Ovary (tissue), 7 donors: ENCODE measurements at regions not wholly inside any gene's neighbourhood (a gene's known extent, or its start where the extent isn't known, plus 50 kb on each side); places are given as distances from the start of the nearest gene placed in this dataset.

Source experiments
- DNase-seq, 5 donors: peaks; one replicate each; pipeline ENCODE4 v3.0.0-alpha.2; 2019 to 2020
- H3K27ac ChIP-seq, 2 donors: fragments of 200-600 bp; one replicate each; pipeline versions ENCODE4 v1.5.1 to v1.8.0; 2019 to 2022
- H3K27me3 ChIP-seq: fragments of 200-600 bp; one replicate; pipeline ENCODE4 v1.8.0; 2022
- H3K36me3 ChIP-seq: fragments of 200-600 bp; sonication (generic); one replicate; pipeline ENCODE4 v1.5.1; 2019
- H3K4me1 ChIP-seq: one replicate; pipeline ENCODE4 v1.8.1; 2013; ENCODE audit warnings: mild to moderate bottlenecking, moderate library complexity; ENCODE audit not compliant: insufficient read depth
- H3K4me3 ChIP-seq: fragments of 200-600 bp; sonication (generic); one replicate; pipeline ENCODE4 v1.5.1; 2017
- H3K9me3 ChIP-seq, 2 donors: fragments of 200-600 bp in 1 of 2; sonication (generic) in 1 of 2; one replicate each; pipeline versions ENCODE4 v1.5.1 to v1.8.1; 2013 to 2019; ENCODE audit warnings: mild to moderate bottlenecking in 1 of 2, moderate library complexity in 1 of 2
- CTCF ChIP-seq, 3 donors: fragments of 450-650 bp in 2 of 3; fragments of 200-600 bp in 1 of 3; IDR thresholded peaks; one replicate each; pipeline versions ENCODE4 v1.5.1 to v1.8.0; 2016 to 2022; ENCODE audit warnings: antibody characterized with exemption in 3 of 3, mild to moderate bottlenecking in 1 of 3
- EP300 ChIP-seq: sonication (generic); formaldehyde crosslinking; IDR thresholded peaks from one replicate; pipeline ENCODE4 v1.6.1; 2017; ENCODE audit warnings: antibody characterized with exemption
- POLR2A ChIP-seq: fragments of 450-650 bp; IDR thresholded peaks from one replicate; pipeline ENCODE4 v1.6.1; 2017; ENCODE audit warnings: antibody characterized with exemption, mild to moderate bottlenecking, moderate library complexity
- WGBS, 3 donors: extraction: QIAGEN DNeasy Blood & Tissue Kit in 1 of 3; methylation state at CpG; one replicate each; pipeline versions ENCODE4 v1.1.5 to v1.1.7; 2013 to 2017; 5-methylcytosine and 5-hydroxymethylcytosine counted together
- intact Hi-C, 4 donors: fragments of 100-400 bp; cut with DNase I; formaldehyde crosslinking; loops; one replicate each; pipeline versions ENCODE4 v1.11.0 to v1.15.1; 2022 to 2023
- donor health status: DM: no; HTN: no; CAD: no; lungs with moderate emphysema.
- donor health status: DM: no; HTN: no; CAD: no.
- donor health status: Bipolar disorder and iron deficiency.
- donor health status: DM: no; HTN: no; CAD: no.
- donor health status: DM: yes; HTN: yes; CAD: no.

- H3K27me3 ChIP-seq, result no peaks in the 10 kb centered on the region
- no peak overlapping the region for H3K4me3 ChIP-seq
- intact Hi-C loops, result no loop called here
- H3K9me3 ChIP-seq, result no peaks in the 10 kb centered on the region
- TF ChIP-seq POLR2A, result no peak
- no peak for TF ChIP-seq EP300
- no peak for TF ChIP-seq CTCF (IDR thresholded peaks at IDR 0.05)
- no peaks in the 10 kb centered on the region for H3K36me3 ChIP-seq
- H3K27ac ChIP-seq, result no peak overlapping the region
- H3K4me1 ChIP-seq, result no peaks in the 10 kb centered on the region
- no peak for DNase-seq
- WGBS, 3 donors, result 77 to 80% (median 79%) methylated on average over 3 of the region's 3 CpGs
Measured at GRCh38 chr5:106189121-106189809, 1481.5 kb downstream of the EFNA5 start.

GRCh38 chr5:106185661-106186081, 1485.1 kb downstream of the EFNA5 start:
- Histone ChIP-seq H3K27me3 (no peaks in the 10 kb centered on the region), H3K4me1 (no peaks in the 10 kb centered on the region), H3K36me3 (no peaks in the 10 kb centered on the region), H3K27ac (no peak overlapping the region), H3K9me3 (no peaks in the 10 kb centered on the region), H3K4me3 (no peak overlapping the region)
- 84 to 87% (median 85%) methylated on average over 3 of the region's 3 CpGs for WGBS, 3 donors
- intact Hi-C loops, result no loop called here
- no peak for DNase-seq
- no peak for TF ChIP-seq EP300
- TF ChIP-seq POLR2A, result no peak
- no peak for TF ChIP-seq CTCF (IDR thresholded peaks at IDR 0.05)

- intact Hi-C loops, result no loop called here
- DNase-seq, result no peak
- Histone ChIP-seq H3K27ac (no peak overlapping the region), H3K27me3 (no peaks in the 10 kb centered on the region), H3K9me3 (no peaks in the 10 kb centered on the region), H3K36me3 (no peaks in the 10 kb centered on the region), H3K4me1 (no peaks in the 10 kb centered on the region), H3K4me3 (no peak overlapping the region)
- no peak for TF ChIP-seq POLR2A
- no peak for TF ChIP-seq EP300
- TF ChIP-seq CTCF (IDR thresholded peaks at IDR 0.05), result no peak
- 92 to 95% (median 94%) methylated on average over 3 of the region's 3 CpGs for WGBS, 3 donors
Measured at GRCh38 chr5:106174903-106175302, 1495.8 kb downstream of the EFNA5 start.

- 68 to 76% (median 74%) methylated on average over 7 of the region's 7 CpGs for WGBS, 3 donors
- no peak overlapping the region for H3K27ac ChIP-seq
Measured at GRCh38 chr5:106172681-106173532, 1497.8 kb downstream of the EFNA5 start.

GRCh38 chr5:106171708-106172107, 1499.0 kb downstream of the EFNA5 start:
- no peak for TF ChIP-seq EP300
- TF ChIP-seq POLR2A, result no peak
- no peak for TF ChIP-seq CTCF (IDR thresholded peaks at IDR 0.05)
- Histone ChIP-seq H3K4me3 (no peak overlapping the region), H3K27ac (no peak overlapping the region), H3K27me3 (no peaks in the 10 kb centered on the region), H3K36me3 (no peaks in the 10 kb centered on the region), H3K9me3 (no peaks in the 10 kb centered on the region), H3K4me1 (no peaks in the 10 kb centered on the region)
- intact Hi-C loops, result no loop called here
- WGBS, 3 donors, result 93 to 100% (median 98%) methylated on average over 2 of the region's 2 CpGs
- no peak for DNase-seq

More at GRCh38 chr5:106172681-106173532, 1497.8 kb downstream of the EFNA5 start:
- Histone ChIP-seq H3K9me3 (no peaks in the 10 kb centered on the region), H3K36me3 (no peaks in the 10 kb centered on the region), H3K4me3 (no peak overlapping the region), H3K4me1 (no peaks in the 10 kb centered on the region), H3K27me3 (no peaks in the 10 kb centered on the region)
- intact Hi-C loops, result no loop called here
- DNase-seq, result no peak
- TF ChIP-seq EP300 (no peak), POLR2A (no peak)
